Skeletal muscle tissue (tissue), 3 donors: ENCODE measurements at regions not wholly inside any gene's neighbourhood (a gene's known extent, or its start where the extent isn't known, plus 50 kb on each side); places are given as distances from the start of the nearest gene placed in this dataset.
"Not testable (repeated sequence)": the region's sequence is repeated elsewhere in the genome, so short reads cannot be mapped to it uniquely, and the experiment has no call there.

Source experiments
- H3K27ac ChIP-seq: one replicate; pipeline ENCODE4 v1.7.0; 2013; ENCODE audit warnings: mild to moderate bottlenecking, low read depth, low read length, inconsistent platforms
- H3K27me3 ChIP-seq, 3 donors: one replicate each; pipeline ENCODE4 v1.7.0; 2013; ENCODE audit warnings: low read length in 3 of 3; ENCODE audit not compliant: control insufficient read depth in 3 of 3, insufficient read depth in 3 of 3
- H3K36me3 ChIP-seq, 3 donors: one replicate each; pipeline ENCODE4 v1.7.0; 2013; ENCODE audit warnings: low read length in 3 of 3; ENCODE audit not compliant: control insufficient read depth in 3 of 3, insufficient read depth in 3 of 3
- H3K4me1 ChIP-seq, 3 donors: one replicate each; pipeline ENCODE4 v1.7.0; 2013; ENCODE audit warnings: low read length in 3 of 3, mild to moderate bottlenecking in 3 of 3; ENCODE audit not compliant: control insufficient read depth in 3 of 3, insufficient read depth in 3 of 3
- H3K4me3 ChIP-seq, 3 donors: one replicate each; pipeline ENCODE4 v1.7.0; 2013; ENCODE audit warnings: low read length in 3 of 3
- H3K9ac ChIP-seq, 3 donors: one replicate each; pipeline ENCODE4 v1.7.0; 2013; ENCODE audit warnings: low read length in 3 of 3, mild to moderate bottlenecking in 3 of 3, moderate library complexity in 2 of 3, low read depth in 1 of 3
- H3K9me3 ChIP-seq, 3 donors: one replicate each; pipeline ENCODE4 v1.7.0; 2013; ENCODE audit warnings: low read length in 3 of 3; ENCODE audit not compliant: control insufficient read depth in 3 of 3
- donor health status: Osteomylitis.

DNA sequence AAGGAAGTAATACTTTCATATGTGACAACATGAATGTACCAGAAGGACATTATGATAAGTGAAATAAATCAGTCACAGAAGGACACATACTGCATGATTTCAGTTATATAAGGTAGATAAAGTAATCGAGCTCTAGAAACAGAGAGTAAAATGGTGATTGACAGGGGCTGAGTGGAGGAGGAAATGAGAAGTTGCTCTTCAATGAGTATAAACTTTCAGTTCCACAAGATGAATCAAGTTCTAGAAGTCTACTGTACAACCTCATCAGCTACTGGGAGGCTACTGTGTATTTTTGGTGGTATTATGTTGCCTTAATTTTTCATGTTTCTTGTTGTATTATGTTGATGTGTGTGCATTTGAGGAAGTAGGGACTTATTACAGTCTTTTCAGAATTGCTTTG is 270.9 kb upstream of the GRIA3 start:
- no peak overlapping the region for H3K9ac ChIP-seq

DNA sequence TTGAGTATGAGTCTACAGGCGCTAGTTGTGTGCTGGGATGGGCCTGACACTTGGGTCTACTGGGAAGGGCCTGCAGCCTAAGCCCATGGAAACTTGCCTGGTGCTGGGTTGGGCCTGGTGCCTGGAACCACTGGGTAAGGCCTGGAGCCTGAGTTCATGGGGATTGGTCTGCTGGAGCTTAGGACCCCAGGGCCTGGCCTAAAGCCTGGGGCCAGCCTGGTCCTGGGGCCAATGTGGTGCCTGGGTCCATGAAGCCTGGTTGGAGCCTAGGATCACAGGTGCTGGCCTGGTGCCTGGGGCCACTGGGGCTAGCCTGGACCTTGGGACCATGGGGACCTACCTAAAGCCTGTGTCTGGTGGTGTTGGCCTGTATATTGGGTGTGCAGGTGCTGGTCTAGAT is 270.3 kb upstream of the GRIA3 start:
- Histone ChIP-seq H3K4me1 (no peaks in the 10 kb centered on the region), H3K27me3 (no peaks in the 10 kb centered on the region), H3K27ac (no peak overlapping the region), H3K36me3 (no peaks in the 10 kb centered on the region), H3K4me3 (no peak overlapping the region), H3K9me3 (no peaks in the 10 kb centered on the region), H3K9ac (no peak overlapping the region)

More for the DNA sequence above, 270.9 kb upstream of the GRIA3 start:
- H3K36me3 ChIP-seq = no peaks in the 10 kb centered on the region
- H3K4me3 ChIP-seq = no peak overlapping the region
- no peaks in the 10 kb centered on the region for H3K4me1 ChIP-seq
- no peak overlapping the region for H3K27ac ChIP-seq
- H3K27me3 ChIP-seq = no peaks in the 10 kb centered on the region
- no peaks in the 10 kb centered on the region for H3K9me3 ChIP-seq

DNA sequence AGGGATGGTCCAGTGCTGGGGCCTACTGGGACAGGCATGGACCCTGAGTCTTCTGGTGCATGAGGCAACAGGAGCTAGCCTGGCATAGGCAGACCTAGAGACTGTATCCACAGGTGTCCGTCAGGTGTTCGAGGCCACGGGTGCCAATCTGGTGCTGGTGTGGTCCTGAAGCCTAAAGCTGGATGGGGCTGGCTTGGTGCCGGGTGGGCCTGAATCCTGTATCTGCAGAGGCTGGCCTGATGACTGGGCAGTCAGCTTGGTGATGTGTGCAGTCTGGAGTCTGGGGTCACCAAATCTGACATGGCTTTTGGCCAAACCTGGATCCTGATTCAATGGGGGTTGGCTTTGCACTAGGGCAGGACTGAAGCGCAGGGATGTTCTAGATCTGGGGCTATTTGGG is 269.8 kb upstream of the GRIA3 start:
- H3K4me3 ChIP-seq = no peak overlapping the region
- H3K9me3 ChIP-seq = no peaks in the 10 kb centered on the region
- no peak overlapping the region for H3K27ac ChIP-seq
- no peaks in the 10 kb centered on the region for H3K27me3 ChIP-seq
- no peaks in the 10 kb centered on the region for H3K4me1 ChIP-seq
- no peaks in the 10 kb centered on the region for H3K36me3 ChIP-seq
- H3K9ac ChIP-seq = no peak overlapping the region

DNA sequence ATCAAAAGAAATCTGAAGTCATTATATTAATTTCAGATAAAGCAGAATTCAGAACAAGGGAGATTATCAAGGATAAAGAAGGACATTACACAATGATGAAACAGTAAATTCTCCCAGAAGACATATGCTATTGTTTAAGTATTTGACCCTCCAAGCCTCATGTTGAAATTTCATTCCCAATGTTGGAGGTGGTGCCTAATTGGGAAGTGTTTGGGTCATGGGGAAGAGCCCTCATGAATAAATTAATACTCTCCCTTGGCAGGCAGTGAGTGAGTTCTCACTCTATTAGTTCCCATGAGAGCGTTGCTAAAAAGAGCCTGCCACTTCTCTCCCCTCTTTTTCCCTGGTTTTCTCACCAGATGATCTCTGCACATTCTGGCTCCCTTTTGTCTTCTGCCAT is 249.9 kb upstream of the GRIA3 start:
- Histone ChIP-seq H3K4me3 (no peak overlapping the region), H3K4me1 (no peaks in the 10 kb centered on the region), H3K27me3 (no peaks in the 10 kb centered on the region), H3K9me3 (no peaks in the 10 kb centered on the region), H3K9ac (no peak overlapping the region), H3K27ac (no peak overlapping the region), H3K36me3 (no peaks in the 10 kb centered on the region)

DNA sequence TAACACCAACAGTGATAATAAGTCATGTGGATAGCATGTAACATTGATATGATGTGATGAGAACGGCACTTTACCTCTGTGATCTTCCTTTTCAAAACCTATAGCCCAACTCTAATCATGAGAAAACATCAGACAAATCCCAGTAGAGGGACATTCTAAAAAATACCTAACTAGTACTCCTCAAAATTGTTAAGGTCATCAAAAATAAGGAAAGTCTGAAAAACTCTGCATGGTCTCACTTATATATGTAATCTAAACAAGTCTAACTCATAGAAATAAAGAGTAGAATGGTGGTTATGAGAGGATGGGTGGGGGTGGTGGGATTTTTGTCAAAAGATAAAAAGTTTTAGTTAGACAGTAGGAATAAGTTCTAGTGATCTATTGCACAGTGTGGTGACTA is 243.9 kb upstream of the GRIA3 start:
- no peaks in the 10 kb centered on the region for H3K9me3 ChIP-seq
- H3K36me3 ChIP-seq = no peaks in the 10 kb centered on the region
- H3K4me1 ChIP-seq = no peaks in the 10 kb centered on the region
- no peaks in the 10 kb centered on the region for H3K27me3 ChIP-seq
- H3K4me3 ChIP-seq = no peak overlapping the region
- H3K9ac ChIP-seq = no peak overlapping the region
- H3K27ac ChIP-seq = no peak overlapping the region

DNA sequence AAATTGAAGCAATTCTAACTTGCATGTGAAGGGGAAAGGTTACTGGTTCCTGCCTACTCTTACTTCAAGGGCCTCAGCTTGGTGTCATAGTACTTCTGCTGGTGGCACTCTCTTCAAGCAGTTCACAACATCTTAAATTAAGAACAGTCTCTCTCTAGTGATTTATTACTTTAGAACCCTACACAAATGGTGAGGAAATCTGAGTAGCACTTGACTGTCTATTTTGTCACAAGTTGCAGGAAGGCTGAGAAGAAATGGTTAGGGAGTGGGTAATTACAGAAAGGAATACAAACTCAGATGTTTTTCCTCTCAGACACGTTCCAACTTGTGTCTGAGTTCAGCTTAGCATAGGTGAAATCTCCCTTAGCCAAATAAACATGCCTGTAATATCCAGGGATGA is 242.3 kb upstream of the GRIA3 start:
- Histone ChIP-seq H3K4me3 (no peak overlapping the region), H3K9ac (no peak overlapping the region), H3K9me3 (no peaks in the 10 kb centered on the region), H3K27me3 (no peaks in the 10 kb centered on the region), H3K4me1 (no peaks in the 10 kb centered on the region), H3K27ac (no peak overlapping the region), H3K36me3 (no peaks in the 10 kb centered on the region)

DNA sequence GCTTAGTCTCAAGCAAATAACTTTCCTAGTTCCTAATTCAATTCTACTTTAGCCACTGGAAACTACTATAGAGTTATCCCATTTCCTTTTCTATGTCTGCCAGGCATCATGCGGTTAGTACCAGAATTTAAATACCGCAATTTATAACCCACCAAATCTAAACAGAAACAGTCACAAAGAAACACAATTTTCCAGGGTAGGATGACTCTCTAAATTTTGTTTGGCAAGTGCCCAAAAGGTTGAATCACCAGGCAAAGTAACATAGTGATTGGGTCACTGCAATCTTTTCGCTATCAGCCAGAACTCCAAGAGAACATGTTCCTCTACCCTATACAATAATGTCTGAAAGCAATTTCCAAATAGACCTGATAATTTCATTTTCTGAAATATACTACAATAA is 240.2 kb upstream of the GRIA3 start:
- no peak overlapping the region for H3K9ac ChIP-seq
- no peak overlapping the region for H3K4me3 ChIP-seq
- H3K27ac ChIP-seq = no peak overlapping the region
- H3K4me1 ChIP-seq = no peaks in the 10 kb centered on the region
- H3K27me3 ChIP-seq = no peaks in the 10 kb centered on the region
- no peaks in the 10 kb centered on the region for H3K36me3 ChIP-seq
- H3K9me3 ChIP-seq = no peaks in the 10 kb centered on the region

DNA sequence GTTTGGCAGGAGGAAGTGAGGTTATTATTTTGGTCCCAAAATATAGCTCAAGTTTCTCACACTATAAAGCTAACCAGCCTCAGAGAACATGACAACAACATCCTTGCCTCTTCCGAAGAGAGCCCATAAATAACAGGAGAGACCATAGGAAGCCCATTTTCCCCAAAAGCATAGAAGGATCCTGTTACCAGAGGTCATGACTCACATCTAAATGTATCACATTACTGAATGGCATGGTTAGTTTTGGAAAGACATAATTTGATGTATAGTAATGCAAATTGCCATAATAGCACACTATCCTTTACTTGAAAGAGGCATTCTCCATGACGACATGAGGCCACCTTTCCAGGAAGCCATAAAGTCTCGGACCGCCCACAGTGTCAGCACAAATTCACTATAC is 238.8 kb upstream of the GRIA3 start:
- Histone ChIP-seq H3K27ac (no peak overlapping the region), H3K27me3 (no peaks in the 10 kb centered on the region), H3K9me3 (no peaks in the 10 kb centered on the region), H3K36me3 (no peaks in the 10 kb centered on the region), H3K4me1 (no peaks in the 10 kb centered on the region), H3K4me3 (no peak overlapping the region), H3K9ac (no peak overlapping the region)

DNA sequence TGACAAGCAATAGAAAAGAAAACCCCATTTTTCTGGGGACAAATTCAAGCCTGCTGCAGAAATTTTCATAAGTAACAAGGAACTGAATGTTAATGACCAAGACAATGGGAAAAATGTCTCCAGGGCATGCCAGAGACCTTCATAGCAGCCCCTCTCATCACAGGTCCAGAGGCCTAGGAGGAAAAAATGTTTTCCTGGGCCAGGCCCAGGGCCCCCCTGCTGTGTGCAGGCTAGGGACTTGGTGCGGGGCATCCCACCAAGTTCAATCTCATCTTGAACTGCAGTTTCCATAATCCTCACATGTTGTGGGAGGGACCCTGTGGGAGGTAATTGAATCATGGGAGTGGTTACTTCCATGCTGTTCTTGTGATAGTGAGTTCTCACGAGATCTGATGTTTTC is 211.5 kb upstream of the GRIA3 start:
- H3K4me3 ChIP-seq = no peak overlapping the region
- H3K9ac ChIP-seq = no peak overlapping the region
- H3K27ac ChIP-seq = no peak overlapping the region

DNA sequence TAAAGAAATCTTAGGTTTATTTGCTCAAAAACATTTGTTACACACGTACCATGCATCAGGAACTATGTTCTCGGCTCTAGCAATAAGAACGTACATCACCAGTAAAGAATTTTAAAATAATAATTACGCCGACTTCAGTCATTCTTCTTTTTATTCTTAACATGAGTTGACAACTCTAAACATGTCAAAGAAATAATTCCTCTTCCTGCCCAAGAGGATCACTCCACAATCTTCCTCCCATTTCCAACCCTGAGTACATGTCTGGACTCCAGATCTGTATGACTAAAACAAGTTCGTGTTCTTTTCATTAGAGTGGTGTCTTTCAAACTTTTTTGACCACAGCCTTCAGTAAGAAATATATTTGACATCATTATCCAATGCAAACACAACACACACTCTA is 201.6 kb upstream of the GRIA3 start:
- H3K4me3 ChIP-seq = no peak overlapping the region
- H3K4me1 ChIP-seq = no peaks in the 10 kb centered on the region
- no peak overlapping the region for H3K27ac ChIP-seq
- H3K9me3 ChIP-seq = no peaks in the 10 kb centered on the region
- H3K36me3 ChIP-seq = no peaks in the 10 kb centered on the region
- no peaks in the 10 kb centered on the region for H3K27me3 ChIP-seq
- H3K9ac ChIP-seq = no peak overlapping the region

More for the DNA sequence above, 211.5 kb upstream of the GRIA3 start:
- H3K9me3 ChIP-seq = no peaks in the 10 kb centered on the region
- no peaks in the 10 kb centered on the region for H3K27me3 ChIP-seq
- H3K36me3 ChIP-seq = no peaks in the 10 kb centered on the region
- no peaks in the 10 kb centered on the region for H3K4me1 ChIP-seq

DNA sequence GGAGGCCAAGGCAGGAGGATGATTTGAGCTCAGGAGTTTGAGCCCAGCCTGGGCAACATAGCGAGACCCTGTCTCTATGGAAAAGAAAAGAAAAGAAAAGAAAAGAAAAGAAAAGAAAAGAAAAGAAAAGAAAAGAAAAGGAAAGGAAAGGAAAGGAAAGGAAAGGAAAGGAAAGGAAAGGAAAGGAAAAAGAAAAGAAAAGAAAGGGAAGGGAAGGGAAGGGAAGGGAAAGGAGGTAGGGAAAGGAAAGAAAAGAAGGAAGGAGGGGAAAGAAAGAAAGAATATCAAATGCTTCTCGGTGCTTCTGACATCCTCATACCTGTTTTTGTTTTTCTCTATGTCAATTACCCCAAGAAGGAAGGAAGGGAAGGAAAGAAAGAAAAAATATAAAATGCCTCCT is 181.2 kb upstream of the GRIA3 start:
- not testable (repeated sequence) for H3K9ac ChIP-seq, H3K27me3 ChIP-seq, H3K4me1 ChIP-seq, H3K9me3 ChIP-seq, H3K36me3 ChIP-seq, H3K4me3 ChIP-seq, H3K27ac ChIP-seq
